Ammon's horn (tissue), 1 donor: ENCODE measurements at regions not wholly inside any gene's neighbourhood (a gene's known extent, or its start where the extent isn't known, plus 50 kb on each side); places are given as distances from the start of the nearest gene placed in this dataset.

Experiments
- DNase-seq: peaks from one replicate; pipeline ENCODE4 v3.0.0-alpha.2; 2016; ENCODE audit warnings: low spot score

DNA sequence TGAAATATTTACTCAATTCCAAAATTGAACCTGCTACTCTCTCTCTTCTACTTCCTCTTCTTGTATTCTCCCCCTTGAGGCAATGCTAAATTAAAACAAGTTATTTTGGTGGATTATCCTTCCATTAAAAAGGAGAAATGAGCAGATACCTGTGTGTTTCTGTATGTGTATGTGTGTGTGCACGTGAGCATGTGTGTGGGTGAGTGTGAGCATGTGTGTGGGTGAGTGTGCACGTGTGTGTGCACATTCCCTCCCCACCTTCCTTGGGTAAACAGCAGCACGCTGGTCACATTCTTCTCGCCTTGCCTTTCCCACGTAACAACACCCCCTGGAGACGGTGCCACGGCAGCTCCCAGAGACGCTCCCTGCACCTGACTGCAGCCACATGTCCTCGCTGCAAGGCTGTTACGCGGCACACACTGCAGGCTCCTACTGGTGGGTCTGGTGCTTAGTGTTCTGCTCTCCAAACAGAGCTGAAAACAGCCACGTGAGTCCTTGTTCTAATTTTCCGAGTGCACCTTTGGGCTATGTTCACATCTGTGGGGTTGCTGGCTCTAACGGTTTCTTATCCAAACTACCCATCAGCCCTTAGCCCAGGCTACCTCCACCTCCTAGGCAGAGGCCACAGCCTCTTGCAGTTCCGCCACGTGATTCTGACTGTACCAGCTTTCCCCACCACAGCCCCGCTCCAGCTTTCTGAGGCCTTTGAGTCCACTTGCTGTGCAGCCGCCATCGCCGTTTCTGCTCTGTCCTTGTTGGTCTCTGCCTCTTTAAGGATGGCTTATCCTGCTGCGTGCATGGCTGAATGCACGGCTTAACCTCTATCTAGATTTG lies 123.4 kb downstream of the CTTN start:
- peak; percentile 64 for DNase-seq

DNA sequence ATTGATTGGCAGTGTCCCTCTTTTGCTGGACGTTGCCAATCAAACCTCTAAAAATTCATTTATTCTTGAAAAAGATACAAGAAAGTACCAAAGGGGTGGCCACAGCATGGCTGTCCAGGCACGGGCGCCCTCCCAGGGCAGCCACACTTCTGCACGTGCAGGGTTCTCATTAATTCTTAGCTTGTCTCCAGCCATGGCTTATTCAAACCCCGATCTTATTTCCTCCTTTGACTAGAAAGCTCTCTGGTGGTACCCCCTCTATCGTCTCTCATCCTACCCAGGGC lies 123.9 kb downstream of the CTTN start:
- DNase-seq = no peak

- DNase-seq = no peak
These were observed 124.4 kb downstream of the CTTN start for GRCh38 chr11:70522593-70523311.

- no peak for DNase-seq
These were observed 125.2 kb downstream of the CTTN start for GRCh38 chr11:70523384-70524095.

GRCh38 chr11:70524096-70524922 lies 126.0 kb downstream of the CTTN start:
- no peak for DNase-seq

DNA sequence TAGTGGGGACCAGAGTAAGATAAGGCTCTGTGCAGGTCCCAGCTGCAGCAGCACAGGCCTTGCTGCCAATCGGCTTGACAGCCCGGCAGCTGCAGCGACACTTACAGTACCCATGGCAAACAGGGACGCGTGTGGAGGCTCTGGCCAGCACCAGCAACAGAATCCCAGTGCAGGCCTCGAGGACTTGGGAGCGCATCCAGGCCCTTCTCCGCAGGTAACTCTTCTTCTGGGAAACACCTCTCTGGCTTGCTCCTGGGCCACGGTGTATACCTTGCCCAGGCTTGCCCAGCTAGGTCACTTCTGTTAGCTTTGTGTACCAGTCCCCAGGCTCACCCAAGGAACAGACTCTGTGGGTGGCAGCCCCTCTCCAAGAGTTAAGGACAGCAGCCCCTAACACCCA lies 126.7 kb downstream of the CTTN start:
- no peak for DNase-seq

- DNase-seq = no peak
These were observed 127.1 kb downstream of the CTTN start for GRCh38 chr11:70525466-70525865.

- DNase-seq = no peak
These were observed 128.1 kb downstream of the CTTN start for GRCh38 chr11:70526116-70527045.

DNA sequence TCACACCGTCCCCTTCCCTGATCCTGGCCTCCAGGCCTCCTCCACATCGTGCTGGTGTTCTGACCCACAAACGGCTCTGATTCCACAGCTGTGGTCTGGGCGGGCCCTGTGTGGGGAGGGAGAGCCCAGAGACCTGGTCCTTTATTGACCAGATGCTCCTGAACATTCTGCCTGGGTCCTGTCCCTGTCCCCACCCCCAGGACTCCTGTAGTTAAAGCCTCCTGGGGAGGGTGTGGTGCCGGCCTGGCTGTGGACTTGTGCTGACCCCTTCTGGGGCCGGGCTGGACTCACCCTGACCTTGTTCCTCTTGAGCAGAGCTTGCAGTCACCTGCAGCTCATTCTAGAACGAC lies 128.7 kb downstream of the CTTN start:
- DNase-seq = no peak

- no peak for DNase-seq
These were observed 129.2 kb downstream of the CTTN start for GRCh38 chr11:70527429-70528045.

DNA sequence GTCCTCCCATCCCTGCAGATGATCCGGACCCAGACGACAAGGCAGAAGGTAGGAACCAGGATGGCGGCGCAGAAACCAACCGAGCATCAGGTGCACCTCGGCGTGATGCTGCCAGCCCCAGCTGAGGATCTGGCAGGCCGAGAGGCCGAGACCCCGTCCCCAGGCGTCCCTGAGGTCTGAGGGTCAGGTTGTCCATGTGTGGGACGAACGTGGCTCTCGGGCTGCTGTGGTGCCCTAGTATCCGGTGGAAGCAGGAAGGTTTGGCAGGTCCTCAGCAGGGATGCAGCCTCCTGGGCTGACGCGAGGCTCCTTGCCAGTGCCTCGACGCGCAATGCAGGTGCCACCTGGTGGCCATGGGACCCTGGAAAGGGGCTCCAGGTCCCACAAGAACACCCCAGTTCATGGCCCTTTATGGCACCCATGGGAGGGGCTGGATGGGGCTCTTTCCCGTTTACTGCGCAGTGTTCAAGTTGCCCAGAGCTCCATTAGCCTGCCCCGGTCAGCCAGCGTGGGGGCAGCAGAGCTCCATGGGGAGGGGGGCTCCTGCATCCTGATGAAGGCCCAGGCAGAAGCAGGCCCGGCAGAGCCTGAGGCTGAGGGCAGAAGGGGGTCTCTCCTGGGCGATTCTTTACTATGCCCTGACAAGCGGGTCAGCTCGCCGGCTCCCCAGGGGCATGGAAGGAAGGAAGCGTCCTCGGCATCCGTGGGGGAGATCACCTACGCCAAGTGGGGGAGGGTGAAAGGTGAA lies 129.9 kb downstream of the CTTN start:
- no peak for DNase-seq

GRCh38 chr11:70528794-70529580 lies 130.7 kb downstream of the CTTN start:
- DNase-seq = no peak

- DNase-seq = no peak
These were observed 131.7 kb downstream of the CTTN start for GRCh38 chr11:70530010-70530409.

- DNase-seq = no peak
These were observed 132.4 kb downstream of the CTTN start for GRCh38 chr11:70530629-70531185.

DNA sequence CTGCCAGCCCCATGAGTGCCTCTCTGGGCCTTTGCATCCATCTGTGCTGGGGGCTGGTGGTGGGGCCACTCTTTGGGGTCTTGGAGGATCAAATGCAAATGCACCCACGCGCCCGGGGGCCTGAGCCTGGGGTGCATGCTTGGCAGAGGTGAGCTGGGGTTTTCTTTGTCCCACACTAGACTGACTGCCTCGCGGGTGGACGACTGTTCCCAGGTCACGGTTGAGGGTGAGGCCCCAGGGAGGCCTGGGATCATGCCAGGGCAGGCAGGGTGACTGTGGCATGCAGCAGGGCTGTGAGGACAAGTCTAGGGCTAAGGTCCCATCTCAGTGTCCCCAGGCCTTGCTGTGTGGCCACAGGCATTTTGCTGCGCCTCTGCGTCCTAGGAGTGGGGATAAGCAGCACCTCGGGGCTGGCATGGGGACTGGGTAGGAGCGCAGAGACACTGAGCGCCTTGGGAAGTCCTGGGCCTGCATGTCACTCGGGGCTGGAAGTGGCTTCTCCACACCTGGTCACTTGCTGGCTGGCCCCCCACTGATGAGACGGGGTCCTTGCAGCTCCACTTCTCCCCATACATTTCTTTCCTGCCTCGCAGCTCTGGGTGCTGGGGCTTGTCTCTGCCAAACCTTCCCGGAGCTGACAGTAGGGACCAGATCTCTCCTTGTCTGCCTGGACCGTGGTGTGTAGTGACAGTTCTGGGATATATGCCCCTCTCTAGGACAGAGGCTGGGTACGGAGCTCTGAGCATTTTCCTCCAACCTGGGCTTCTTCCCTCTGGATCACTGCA lies 133.1 kb downstream of the CTTN start:
- DNase-seq = no peak

DNA sequence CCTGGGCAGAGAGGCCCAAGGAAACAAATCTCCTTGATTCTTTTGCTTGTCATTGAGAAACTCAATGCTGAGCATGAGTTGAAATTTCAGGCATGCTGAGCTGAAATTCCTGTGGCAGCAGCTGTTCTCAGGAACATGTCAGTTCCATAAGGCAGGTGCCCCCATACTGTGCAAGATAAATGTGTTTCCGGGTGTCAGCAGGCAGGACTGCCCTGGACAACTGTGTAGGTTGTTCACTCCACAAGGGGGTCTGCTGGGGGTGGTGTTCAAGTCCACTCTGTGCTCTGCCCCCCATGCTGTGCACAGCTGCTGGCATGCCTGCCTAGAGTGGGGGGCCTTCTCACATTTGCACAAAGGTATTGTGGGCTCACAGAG lies 133.7 kb downstream of the CTTN start:
- no peak for DNase-seq

GRCh38 chr11:70532731-70533130 lies 134.4 kb downstream of the CTTN start:
- DNase-seq = no peak
